HG03571 (cell line): ENCODE measurements at regions not wholly inside any gene's neighbourhood (a gene's known extent, or its start where the extent isn't known, plus 50 kb on each side); places are given as distances from the start of the nearest gene placed in this dataset.
"Not testable (repeated sequence)": the region's sequence is repeated elsewhere in the genome, so short reads cannot be mapped to it uniquely, and the experiment has no call there.

Experiments
- ATAC-seq: cut with Tn5 transposase; IDR thresholded peaks from one replicate; pipeline ENCODE4 v1.9.1; 2021; ENCODE audit not compliant: unreplicated experiment

DNA sequence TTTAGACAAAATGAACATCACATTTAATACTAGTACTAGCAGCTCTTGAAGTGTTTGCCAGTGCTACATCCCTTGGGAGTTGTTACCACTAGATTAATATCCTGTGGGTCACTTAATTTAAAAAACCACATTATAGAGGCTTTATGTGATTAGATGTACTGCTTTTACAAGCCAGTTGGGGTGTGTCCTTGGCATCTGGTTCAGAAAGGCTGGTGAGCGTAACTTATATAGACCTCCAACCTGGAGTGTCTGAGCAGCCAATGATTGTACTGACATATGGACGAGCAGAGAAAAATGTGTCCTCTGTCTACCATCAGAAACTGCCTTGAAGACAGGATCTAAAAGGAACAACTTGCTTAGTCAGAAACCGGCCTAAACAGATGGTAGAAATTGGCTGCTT is 306.2 kb upstream of the ATP11B start:
- no peak for ATAC-seq

DNA sequence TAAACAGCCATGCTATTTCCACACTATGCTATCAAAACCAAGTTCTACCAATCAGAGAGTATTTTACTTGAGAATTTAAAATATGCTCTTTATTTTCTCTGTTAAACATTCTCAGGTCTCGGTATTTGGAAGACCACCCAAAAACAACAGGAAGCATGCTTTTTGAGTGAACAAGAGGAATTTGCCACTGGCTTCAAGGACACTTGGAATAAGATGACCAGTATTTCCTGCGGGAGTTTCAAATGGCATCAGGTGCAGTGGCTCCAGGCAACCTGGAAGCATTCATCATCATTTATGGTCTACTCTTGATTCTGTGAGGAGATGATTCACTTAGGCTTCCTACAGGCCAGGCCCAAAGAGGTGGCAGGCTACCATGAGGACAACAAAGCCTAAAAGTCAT is 305.7 kb upstream of the ATP11B start:
- no peak for ATAC-seq

DNA sequence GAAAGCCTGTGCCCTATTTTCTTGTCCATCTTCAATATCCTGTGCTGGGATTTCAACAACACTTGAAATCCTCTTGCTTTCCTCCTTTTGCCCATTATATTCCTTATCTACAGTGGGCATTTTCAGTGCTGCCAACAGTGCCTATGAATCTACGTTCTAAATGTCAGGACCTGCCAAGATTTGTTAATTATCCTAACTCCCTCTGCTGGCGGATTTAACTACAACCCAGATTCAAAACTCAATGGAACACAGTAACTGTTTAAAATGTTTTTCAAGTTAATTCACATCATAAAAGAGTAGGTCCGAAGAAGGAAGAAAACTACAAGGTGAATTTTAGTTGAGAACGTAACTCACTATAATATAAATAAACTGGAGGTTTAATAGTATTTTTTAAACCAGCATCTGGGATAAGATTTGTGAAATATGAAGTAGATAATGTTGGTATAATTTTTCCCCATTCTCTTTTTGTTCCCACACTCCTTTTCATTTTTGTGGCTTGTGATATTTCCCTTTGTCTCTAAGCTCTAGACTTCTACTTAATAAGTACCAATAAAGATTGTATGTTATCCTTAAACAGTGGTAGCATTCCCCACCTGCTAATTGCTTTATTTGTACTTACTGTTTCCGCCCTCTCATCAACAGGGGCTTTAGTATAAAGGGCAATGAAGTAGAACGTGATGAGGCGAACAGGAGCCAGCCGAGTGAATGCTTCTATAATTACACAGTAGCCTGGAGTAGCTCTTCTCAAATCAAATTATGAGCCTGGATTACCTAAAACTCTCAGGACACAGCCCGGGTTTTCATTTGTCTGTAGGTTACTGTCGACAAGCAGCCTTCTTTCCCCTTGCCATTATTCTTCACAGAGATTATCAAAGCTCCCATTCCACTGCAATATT is 302.5 kb upstream of the ATP11B start:
- ATAC-seq = no peak

DNA sequence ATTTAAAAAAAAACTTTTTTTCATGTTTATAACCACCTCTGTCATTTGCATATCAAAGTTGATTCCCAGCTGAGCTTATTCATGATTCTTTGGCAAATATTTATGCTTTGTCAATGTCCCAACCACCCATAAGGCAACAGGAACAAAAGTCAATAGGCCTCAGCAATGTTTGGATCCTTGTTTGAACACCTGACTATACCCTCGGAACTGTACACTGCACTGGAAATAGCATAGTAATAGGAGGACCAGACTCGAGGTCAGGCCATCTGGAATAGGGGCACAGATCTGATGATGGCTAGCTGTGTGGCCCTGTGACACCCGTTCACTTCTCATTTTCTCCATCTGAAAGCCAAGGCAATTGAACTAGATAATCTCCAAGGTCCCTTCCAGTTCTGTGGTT is 301.7 kb upstream of the ATP11B start:
- ATAC-seq = no peak

DNA sequence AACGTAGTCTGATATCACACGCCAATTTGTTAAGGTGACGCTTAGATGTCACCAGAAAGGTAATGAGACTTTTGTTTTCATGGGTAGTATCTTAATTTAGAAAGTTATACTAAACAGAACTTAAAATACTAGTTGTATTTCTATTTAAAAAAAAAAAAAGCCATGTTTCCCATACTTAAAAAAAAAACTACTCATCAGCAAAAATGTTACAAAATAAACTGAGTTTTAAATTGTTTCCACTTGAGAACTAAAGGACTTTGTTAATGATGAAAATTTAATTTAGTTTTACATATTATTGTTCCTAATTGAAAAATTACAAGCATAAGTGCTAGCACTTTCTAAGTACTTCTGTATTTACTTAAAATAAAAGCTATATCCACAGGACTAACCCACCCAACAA is 300.8 kb upstream of the ATP11B start:
- no peak for ATAC-seq

DNA sequence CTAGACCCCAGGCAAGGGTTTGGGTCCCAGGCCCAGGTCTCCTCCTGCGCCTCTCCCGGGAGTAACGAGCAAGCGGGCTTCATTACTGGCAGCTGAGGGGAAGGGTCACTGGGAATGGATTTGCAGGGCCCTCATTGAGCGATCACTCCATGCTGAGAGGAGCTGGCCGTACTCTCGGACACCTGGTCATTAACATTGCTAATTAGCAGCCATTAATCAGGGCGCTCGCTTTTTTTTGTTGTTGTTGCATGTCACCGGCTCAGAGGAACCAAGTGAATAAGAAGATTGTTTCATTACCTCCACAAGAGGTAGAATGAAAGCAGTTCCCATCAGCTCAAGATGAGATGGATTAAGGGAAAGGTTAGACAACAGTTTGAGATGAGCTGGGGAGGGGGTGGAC is 293.0 kb upstream of the ATP11B start:
- no peak for ATAC-seq

DNA sequence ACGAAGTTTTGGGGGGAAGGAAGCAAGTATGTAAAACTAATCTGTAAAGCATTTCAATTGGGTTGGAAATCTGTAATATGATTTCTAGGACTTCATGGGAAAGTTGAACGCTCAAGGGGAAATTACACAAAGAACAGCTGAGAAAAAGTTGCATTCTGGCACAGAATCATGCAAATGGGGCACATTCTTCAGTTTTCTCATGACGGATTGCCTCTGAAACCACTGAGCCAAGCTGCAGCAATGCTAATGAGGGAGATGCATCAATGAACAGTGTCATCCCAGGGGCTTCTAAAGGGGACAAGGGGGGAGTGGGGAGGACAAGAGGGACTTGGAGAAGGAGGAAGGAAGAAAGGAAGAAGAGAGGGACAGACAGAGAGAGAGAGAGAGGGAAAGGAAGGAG is 291.4 kb upstream of the ATP11B start:
- no peak for ATAC-seq

DNA sequence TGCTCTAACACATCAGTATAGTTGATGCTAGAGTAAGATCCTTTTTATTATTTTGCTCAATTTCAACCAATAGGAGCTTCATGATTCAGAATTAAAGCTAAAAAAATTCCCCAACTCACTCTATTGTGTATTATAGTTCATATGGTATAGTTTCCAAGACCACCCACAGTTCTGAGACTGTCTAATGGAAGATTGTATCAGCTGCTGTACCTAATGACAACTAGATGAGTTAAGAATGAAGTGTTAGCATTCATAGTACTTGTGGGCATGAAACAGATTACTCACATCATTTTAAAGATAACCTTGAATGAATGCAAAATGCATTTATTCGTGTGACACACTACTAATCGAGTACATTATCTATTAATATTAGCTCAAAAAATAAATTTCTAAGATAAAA is 289.9 kb upstream of the ATP11B start:
- no peak for ATAC-seq

DNA sequence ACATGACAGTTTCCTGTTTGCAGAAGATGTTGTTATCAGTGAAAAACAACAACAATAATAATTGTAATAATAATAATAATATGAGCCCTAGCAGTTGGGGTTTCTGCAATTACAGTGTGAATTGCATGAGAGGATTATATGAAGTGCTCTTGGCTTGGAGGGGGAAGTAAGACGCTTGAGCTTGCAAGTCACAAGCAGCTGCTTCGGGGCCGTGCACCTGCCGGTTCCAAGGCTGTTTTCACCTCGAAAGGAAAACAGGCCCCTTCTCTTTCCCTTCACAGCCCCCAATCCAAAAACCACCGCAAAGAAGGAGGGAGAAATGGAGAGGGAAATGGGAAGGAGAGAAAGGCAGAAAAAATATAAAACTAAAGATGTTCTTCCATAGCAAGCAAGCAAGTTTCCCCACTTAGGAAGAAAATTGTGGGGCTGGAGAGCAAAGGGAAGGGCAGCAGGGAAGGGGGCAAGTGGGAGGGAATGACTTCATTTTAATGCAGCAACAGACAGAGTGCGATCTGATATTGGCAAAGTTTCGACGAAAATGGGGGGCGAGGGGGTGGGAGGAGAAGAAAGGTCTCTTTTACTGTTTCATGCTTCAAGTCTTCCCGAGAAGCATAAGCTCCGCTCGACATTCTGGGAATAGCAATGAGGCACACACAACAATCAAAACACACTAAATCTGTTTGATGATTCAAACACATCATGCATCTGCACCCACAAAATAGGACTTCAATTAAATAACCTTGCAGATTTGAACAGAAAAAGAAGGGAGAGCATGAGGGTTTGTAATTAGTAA is 284.2 kb upstream of the ATP11B start:
- no peak for ATAC-seq

DNA sequence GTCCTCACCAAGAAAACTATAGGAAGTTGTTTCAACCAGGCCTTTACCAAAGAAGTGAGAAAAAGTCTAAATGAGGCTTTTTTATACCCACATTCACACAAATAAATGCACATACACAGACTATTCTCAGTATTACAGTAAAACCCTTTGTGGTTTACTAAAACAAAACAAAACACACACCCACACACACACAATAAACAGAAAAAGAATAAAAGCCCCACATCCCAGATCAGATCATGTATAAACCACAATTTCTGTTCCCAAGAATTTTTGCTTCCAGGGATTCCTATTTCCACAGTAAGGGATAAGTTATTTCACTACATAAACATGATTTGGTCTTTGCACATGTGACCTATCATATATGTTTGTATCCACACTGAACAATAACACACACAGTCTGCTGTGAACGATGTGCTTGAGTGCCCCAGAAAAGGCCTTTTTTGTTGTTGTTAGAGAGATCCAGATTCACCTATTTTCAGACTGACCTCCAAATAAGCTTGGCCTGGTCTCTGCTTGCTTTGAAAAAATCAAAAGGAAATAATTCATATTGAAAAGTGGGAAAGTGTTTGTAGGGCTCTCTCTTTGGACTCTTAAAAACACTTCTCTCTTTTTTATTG is 283.4 kb upstream of the ATP11B start:
- no peak for ATAC-seq

DNA sequence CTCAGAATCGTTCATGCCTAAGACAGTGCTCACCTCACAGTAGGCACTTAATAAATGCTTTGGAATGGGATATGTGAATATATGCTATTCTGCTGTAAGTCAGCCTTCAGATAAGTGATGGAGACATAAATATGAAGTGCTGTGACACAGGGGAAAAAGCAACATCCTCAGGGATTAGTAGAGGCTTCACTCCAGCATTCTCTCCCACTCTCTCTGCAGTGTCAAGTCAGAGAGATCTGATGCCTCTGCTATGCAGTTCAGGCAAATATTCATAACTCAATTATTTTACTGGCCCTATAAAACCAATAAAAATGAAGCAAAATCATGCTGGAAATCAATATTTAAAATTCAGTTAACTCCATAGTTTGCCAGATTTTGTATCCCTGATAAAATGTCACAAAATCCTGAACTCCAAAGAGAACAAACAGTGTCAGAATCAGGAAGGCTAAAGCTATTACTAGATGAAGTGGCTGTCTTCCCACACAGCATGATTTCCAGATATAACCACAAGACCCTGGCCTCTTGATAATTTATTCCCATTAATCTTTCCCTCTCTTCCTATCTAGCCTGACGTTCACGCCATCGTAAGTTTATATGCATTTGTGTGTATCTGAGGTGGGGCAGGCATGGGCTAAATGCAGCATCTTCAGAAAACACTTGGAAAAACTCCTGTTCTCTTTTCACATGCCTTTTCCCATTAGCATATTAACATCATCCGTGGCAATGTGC is 278.9 kb upstream of the ATP11B start:
- ATAC-seq = no peak

DNA sequence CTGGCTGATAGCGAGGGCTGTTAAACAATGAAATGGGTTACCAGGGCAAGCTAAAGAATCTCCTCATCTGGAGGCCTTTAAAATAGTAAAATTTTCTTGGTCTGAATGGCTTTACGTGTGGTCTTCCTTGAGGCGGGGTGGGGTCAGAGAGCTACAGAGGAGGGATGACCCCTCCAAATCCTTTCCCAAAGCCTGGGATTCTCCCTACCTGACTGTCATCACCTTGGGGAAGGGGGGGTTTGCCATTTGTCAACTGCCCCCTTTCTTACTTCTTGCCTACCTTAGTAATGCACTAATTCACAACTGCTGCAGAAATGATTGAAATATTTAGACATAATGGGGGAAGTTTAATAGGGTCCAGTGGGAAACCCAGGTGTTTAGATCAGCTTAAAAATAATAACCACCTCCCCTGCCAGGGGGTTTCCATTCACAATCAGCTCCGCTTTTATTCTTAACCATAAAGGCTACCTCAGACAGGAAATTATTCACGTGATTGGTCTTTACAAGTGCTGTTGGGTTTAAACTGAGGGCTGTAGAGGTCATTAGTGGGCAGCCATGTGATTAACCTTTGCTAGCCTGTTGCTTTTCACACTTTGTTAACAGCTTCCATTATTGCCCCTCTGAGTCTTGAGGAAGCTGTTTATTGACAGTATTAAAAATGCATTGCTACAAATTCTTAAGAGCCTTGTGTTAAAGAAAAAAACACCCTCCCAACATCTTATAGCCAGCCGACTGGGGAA is 276.5 kb upstream of the ATP11B start:
- ATAC-seq = no peak

DNA sequence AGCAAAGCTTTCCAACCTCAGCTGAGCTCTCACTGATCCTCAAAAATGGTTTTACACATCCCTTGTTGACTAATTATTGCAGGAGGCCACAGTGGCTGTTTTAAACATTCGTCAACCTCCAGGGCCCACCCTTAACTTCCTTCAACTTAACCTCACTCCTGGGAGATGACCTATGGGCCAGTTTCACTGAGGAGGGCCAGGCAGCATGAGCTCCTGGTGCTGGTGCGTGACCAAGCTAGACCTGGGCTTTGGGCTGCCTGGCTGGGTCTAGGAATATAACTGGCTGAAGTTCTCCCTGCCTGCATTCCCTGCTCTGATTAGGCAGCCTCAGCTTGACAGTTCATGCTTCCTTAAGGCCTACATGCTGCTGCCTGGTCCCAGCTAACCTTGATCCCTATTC is 273.7 kb upstream of the ATP11B start:
- no peak for ATAC-seq

DNA sequence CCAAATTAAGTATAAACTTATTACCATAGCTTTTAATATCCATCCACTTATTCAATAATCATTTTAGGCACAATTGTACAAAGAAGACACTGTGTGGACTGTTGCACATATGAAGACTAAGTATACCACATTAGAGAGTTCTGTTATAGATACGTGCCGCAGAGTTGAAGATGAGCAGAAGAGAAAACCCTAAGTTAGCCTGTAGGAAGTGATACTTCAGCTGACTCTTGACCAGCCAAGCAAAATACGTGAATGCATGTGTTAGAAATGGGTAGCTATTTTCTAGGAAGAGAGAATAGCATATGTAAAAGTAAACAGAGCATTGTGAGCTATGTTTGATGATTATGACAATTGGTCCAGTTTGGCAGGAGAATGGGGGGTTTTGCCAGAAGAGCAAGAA is 272.0 kb upstream of the ATP11B start:
- no peak for ATAC-seq

DNA sequence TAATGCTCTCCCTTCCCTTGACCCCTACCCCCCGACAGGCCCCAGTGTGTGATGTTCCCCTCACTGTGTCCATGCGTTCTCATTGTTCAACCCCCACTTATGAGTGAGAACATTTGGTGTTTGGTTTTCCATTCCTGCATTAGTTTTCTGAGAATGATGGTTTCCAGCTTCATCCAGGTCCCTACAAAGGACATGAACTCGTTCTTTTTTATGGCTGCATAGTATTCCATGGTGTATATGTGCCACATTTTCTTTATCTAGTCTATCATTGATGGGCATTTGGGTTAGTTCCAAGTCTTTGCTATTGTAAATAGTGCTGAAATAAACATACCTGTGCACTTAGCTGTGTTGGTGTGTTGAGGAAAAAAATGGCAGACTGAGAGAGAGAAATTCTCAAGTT is 269.9 kb upstream of the ATP11B start:
- ATAC-seq = not testable (repeated sequence)

DNA sequence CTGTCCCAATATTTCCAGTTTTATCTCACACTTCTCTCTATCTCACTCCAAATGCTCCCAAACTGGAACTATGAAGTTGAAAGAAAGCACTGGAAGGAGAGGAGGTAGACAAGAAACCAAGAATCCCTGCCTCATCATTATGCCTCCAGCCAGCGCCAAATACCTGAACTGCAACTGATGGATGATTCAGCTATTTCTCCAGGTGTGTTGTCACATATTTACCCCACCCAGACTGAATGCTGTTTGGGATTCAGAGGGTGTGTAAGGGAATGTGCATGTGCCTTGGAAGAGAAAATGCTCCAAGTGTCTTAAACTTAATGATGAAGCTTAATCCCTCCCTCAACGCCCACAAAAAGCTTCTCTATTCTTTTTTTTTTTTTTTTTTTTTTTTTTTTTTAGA is 269.5 kb upstream of the ATP11B start:
- no peak for ATAC-seq

DNA sequence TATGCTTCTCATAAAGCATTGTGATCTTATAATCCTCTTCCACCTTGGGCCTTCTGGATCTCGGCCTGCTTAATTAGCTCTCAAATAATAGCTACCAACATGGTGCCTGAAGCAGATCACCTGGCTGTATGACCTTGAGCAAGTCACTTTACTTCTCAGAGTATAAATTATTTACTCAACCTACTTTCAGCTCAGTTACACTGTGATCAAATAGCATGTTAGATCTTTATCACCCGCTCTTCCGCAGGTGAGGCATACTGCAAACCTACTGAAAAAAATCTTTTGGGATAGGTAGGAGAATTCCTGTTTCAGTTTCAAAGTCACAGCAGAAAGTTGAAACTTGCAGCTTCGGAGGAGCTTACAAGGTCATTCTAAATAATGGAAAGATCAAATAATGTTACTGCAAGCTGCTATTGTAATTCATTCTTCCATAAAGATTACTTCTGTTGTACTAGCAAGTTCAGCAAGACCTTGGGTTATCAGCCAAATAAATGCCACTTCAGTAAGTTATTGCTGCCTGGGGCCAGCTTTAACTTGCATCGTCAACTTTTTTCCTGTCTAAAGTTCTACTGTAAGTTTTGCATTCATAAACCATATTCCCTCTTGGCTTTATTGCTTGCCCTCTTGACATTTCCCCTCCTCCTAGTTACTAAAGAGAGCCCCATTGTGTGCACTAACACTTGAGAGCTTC is 268.4 kb upstream of the ATP11B start:
- no peak for ATAC-seq

DNA sequence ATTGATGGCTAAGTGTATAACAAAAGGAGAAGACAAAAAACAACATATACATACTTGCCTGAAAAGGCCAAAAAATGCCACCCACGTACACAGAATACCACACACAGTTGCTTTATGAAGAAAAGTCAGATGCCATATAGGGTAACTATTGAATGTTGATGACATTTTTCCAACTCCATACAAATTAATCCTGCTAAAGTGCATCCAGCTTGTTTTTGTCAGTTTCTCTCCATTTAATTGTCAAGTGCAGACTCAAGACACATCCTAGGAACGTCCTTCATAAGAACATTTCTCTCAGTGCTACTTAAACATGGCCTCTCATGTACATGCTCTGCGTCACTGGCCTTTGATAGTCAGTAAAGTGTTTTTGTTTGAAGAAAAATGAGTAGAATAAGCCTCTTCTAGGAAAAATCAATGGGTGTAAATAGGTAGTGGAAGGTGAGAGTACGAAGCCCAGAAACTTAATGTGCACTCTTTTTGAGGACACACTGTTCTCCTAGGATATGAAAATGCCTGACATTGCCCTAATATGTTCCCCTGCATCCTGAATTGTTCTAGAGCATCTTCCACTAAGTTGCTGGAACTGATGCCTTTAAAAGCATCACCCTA is 267.4 kb upstream of the ATP11B start:
- ATAC-seq = no peak

DNA sequence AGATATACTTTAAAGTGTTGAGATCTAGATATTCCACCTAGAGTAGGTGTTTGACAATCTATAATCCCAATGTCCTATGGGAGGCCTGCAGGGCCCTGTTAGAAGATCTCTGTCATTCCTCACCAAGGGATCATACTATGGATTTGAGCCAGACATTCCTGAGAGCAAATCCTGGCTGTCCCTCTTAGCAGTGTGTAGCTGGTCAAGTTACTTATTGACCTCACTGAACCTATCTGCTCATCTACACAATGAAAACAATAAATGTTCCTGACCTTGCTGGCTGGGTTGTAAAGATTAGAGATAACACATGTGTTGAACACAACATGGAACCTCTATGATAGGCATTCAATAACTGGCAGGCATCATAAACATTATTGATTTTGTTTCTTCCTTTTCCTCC is 265.6 kb upstream of the ATP11B start:
- ATAC-seq = no peak

DNA sequence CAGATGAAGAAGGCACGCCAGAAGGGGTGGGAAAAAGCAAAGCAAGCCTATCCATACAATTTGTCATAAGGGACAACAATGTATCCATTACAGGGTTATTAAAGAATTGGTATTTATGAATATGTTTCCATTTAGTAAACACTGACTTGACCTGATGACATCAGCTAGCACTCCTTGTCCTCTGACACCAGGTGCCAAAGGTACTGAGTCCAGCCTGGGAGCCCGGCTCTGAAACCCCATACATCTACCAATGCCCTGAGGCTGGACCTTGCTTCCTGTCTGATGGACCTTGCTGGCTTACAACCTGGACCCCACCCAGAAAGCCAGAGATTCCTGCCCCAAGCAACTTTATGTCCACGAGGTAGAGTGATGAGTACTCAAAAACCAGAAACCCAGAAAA is 263.0 kb upstream of the ATP11B start:
- ATAC-seq = no peak
